Kidney tubule cell (primary cell): ENCODE measurements at regions not wholly inside any gene's neighbourhood (a gene's known extent, or its start where the extent isn't known, plus 50 kb on each side); places are given as distances from the start of the nearest gene placed in this dataset.

ENCODE experiments used
- DNase-seq: peaks from one replicate; pipeline ENCODE4 v3.0.0-alpha.2; 2018; ENCODE audit warnings: low spot score

DNA sequence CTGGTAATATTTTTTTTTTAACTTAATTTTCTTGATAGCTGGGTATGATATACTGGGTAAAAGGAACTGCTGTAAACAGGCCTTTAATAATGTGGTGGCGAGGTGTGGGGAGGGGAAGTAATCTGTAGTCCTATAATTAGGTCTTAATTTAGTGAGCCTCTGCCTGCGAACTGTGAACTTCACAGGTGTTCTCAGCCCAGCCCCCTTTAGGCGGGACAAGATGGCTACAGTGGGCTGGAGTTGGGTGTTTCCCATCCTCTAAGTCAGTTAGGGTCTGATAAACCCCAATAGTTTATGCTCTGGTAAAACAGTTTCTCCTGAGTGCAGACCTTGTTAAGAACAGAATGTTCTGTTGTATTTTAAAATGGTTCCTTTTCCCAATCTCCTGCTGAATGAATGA, 97.6 kb upstream of the SERP2 start:
- DNase-seq, result no peak

DNA sequence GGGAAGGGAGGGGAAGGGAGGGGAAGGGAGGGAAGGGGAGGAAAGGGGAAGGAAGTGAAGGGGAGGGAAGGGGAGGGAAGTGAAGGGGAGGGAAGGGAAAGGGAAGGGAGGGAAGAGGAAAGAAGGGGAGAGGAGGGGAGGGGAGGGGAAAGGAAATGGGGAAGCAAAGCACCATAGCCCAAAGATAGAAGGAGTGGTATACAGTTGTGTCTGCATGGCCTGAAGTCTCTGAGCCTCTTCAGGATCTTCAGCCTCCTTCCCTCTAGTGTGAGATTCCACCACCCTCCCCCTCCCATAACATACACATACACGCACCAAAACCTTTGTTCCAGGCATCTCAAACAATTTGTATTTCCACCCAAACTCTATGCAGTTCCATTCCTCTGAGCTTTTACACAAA, 96.2 kb upstream of the SERP2 start:
- DNase-seq, result no peak

DNA sequence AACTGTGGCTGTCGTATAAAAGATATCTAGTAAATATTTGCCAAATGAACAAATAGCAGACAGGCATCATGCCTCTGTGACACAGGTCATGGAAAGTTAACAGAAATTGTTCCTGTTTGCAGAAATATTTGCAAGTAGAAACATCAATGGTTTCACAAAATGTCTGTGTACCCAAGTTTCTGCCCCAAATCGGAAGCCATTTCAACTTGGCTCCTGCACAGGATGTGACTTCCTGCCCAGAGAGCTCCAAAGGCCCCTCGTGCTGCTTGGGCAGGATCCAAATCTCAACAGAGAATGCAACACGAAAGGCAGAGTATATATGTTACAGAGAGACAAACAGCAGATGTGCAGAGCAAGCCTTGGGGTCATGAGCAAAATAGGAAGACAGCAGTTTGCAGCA, 95.5 kb upstream of the SERP2 start:
- DNase-seq, result no peak

DNA sequence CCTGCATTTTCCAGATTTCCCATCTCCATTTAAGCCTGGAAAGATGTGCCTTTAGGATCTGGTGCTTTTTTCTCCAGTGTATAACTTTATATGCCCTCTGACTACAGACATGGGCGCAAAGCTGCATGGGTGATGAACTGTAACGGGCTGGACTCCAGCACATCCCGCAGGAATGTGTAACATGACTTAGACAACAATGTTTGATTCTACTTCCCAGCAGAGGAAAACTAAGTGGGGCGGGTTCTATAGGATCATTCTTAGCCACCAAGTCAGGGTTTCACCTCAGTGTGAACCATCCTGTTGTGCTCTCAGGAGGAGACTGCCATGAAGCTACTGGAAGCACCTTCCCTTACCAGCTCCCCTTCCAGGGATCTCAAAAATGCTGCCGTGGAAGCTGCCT, 93.2 kb upstream of the SERP2 start:
- peak; percentile 92 for DNase-seq

GRCh38 chr13:44281252-44282000, 92.2 kb upstream of the SERP2 start:
- peak; percentile 94 for DNase-seq

GRCh38 chr13:44283600-44283999, 90.0 kb upstream of the SERP2 start:
- no peak for DNase-seq

- no peak for DNase-seq
These were observed 85.7 kb upstream of the SERP2 start for GRCh38 chr13:44287958-44288357.

GRCh38 chr13:44292545-44292944, 81.1 kb upstream of the SERP2 start:
- peak; percentile 26 for DNase-seq

DNA sequence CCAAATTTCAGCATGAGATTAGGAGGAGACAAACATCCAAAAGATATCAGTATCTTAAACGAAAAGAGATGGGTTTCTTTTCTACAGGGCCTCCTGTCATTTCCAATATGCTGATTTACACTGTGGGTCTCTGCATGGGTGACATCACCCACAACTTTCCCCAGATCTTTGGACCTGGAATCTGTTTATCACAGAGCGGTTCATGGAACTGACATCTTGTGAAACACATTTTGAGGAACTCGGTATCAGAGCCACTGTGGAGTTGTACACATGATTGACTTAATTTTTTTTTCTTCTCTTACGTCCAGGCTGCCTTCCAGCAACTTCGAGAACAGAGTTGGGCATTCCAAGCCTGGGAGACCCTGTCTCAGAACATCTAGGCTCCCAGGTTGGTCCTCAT, 80.2 kb upstream of the SERP2 start:
- DNase-seq, result no peak

DNA sequence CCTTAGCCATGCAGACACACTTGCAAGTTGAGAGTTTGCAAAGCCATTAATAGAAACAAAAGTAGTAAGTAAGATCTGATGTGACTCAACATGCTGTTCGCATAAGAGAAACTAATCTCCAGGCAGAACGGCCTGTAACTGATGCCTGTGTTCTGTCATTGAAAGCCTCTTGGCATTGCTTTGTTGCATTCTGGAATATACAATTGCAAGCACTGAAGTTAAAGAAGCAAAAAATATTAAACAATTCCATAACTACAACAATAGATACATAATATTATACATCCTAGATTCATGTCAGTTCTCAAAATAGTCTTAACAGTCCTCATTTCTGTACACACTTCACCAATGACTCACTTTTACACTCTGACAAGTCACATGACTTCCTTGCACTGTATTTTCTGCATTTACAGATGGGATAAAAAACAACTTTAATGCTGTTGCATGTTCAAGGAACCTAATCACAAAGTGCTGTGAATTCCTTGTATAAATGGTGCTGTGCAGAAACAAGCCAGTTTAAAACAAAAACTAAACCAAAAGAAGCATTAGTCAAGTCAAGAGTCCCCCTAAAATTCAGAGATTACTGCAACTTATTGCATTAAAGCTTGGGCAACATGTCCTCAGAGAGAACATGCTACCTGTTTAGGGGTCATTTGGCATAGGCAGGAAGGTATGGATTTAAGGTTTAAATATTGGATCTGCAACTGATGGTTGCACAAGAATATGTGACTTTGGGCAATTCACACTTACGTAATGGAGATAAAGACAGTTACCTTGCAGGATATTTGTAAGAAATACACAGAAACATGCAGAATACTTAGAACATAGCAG, 79.5 kb upstream of the SERP2 start:
- DNase-seq, result no peak

DNA sequence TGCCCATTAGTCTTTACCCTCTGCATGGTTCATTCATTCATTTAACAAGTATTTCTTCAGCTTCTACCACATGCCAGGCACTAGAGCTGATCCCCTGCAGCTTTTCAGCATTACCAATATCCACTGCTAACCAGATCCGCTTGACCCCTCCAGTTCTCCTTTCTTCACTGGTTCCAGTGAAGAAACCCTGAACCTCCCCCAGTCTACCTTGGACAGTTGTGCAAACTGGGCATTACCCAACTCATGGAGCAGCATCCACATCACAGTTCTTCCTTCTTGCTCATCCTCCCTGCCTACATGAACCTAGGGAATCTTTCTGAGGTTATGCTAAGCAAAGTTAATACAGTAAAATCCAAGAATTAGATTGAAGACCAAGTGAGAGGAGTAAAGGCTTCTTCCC, 78.7 kb upstream of the SERP2 start:
- DNase-seq, result no peak

GRCh38 chr13:44296856-44297255, 76.8 kb upstream of the SERP2 start:
- DNase-seq, result no peak

- DNase-seq, result peak; percentile 40
These were observed 75.3 kb upstream of the SERP2 start for GRCh38 chr13:44298314-44298713.

- peak; percentile 43 for DNase-seq
These were observed 74.3 kb upstream of the SERP2 start for GRCh38 chr13:44299152-44299943.

DNA sequence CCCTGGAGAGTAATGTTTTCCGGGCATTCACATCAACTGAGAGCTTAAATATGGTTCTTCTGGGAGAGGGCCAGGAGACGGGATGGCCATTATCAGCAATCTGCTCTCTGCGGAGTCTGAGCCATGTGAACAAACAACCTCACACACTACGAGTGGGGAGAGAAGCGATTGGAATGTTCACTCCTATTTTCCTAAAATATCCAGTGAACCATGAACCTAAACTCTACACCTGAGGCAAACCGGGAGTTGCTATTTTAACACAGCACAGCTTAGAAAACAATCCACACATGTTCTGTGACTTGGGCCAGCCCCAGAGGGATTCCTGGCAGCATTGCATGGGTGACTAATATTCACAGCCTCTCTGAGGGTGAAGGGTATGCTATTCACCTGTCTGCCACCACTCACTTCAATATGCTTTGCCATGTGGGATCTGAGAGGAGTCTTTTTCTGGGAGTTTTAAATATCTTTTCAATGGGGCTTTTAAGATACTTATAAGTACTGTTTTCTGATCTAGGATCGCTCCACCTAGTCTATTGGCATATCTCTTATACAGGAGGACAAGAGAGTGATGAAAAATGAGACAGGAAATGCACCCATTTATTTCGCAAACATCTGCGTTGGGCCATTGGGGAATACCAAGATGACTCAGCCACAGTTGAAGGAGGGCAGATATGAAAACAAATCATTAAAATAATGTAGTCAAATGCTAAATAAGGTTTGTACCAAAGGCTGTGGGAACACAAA, 72.6 kb upstream of the SERP2 start:
- peak; percentile 95 for DNase-seq

- DNase-seq, result no peak
These were observed 72.0 kb upstream of the SERP2 start for GRCh38 chr13:44301639-44302015.

DNA sequence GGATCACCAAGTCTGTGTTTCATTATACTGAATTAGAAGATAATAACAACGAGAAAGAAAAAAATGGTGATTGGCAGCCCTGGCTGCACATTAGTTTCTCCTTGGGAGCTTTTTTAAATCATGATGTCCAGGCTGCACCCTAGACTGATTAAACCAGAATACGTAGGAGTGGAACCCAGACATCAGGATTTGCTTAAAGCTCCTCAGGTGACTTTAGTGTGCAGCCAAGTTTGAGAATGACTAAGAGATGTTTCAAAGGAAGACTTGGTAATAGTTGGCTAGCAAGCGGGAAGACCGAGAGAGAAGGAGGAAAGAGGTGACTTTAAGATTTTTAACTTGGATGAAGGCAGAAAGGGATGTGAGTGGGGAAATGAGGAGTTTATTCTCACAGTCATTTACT, 71.4 kb upstream of the SERP2 start:
- peak; percentile 49 for DNase-seq

GRCh38 chr13:44302940-44303575, 70.6 kb upstream of the SERP2 start:
- DNase-seq, result no peak

DNA sequence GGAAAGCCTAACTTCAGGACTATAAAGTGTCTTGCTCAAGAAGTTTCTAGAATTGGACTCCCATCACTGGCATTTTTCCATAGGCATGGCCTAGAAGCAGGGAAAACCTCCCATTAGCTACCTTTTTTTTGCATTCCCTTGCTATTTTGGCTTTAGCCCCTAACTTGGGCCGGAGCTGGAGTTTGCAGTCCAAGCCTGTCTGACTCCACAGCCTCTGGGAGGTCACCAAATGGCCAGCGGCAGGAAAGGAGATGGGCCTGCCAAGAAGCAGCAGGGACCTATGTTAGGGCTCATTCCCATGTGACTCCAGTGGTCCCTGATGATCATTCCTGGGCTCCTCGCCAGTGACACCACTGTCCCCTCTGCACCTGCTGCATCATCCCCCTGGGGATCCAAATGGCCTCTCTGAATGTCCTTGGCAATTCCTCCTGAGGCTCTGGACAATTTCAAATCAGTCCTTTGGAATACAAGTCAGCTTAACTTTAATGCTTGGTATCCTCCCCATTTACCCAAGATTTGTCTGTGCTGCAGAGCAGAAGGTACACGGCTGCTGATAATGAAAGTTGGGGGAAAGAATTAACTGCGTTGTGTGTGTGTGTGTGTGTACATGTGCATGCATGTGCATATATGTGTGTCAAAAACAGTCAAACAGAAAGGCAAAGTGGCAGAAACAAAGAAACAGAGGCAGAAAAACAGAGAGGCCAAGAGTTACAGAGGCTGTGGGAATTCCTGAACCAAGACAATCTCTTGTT, 69.8 kb upstream of the SERP2 start:
- no peak for DNase-seq

DNA sequence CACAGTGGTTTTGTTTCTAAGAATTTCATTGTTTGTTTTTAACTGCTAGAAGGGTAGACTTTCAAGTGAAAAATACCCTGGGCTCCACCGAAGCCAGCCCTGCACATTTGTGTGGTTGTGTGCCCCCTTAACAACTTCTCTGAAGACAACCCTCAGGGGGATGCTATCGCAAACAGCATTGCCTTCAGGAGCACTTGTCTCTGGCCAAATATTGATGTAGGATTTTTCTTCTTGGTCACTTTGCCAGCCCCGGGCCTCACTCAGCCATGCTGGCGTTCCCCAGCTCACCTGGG, 69.2 kb upstream of the SERP2 start:
- no peak for DNase-seq

DNA sequence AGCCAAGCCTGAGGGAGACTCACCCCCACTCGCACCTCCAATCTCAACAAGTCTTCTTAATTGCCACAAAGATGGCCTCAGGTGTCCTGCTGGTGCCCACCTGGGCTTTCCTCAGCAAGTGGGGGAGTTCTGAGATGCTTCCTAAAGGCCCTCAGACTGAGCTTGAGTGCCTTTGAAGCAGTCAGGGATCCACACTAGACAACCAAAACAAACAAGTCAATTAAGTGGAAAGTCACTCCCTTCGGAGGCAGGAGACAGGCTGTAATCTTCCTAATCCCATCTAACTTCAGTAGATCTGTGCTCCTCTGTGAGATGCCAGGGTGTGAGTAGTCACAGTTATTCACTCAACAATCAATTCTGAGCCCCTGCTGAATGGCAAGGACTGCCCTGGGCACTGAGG, 68.3 kb upstream of the SERP2 start:
- no peak for DNase-seq
